ENCODE measurements at regions not wholly inside any gene's neighbourhood (a gene's known extent, or its start where the extent isn't known, plus 50 kb on each side); places are given as distances from the start of the nearest gene placed in this dataset.

- intact Hi-C loops (cut with DNase I), result loop anchor here in 1 of 2 donors (2.0 kb wide), 1 partner anchor 34 kb away; no protein-coding TSS in a partner anchor
- no peak for ATAC-seq
- 70 to 79% (median 75%) methylated on average over 2 of the region's 2 CpGs for WGBS, 3 donors
- DNase-seq, result no peak
- Histone ChIP-seq H3K4me1 (no peaks in the 10 kb centered on the region), H3K4me3 (no peak overlapping the region), H3K36me3 (ENCODE audit: insufficient read depth in 1 of 2, low read depth in 1 of 2) (no peaks in the 10 kb centered on the region), H3K27ac (no peak overlapping the region), H3K27me3 (ENCODE audit: insufficient read depth in 3 of 3, low read length in 2 of 3) (no peaks in the 10 kb centered on the region), H3K9me3 (no peaks in the 10 kb centered on the region)
- TF ChIP-seq CTCF (IDR thresholded peaks at IDR 0.05), result no peak
Measured at GRCh38 chr6:79813143-79813850, 134.1 kb downstream of the ELOVL4 start.

- WGBS, 3 donors, result 71 to 77% (median 73%) methylated on average over 8 of the region's 8 CpGs
- H3K4me3 ChIP-seq, result no peak overlapping the region
- no peaks in the 10 kb centered on the region for H3K9me3 ChIP-seq
- no peaks in the 10 kb centered on the region for H3K4me1 ChIP-seq
- no peak for TF ChIP-seq CTCF (IDR thresholded peaks at IDR 0.05)
- no peaks in the 10 kb centered on the region for H3K27me3 ChIP-seq (ENCODE audit: insufficient read depth in 3 of 3, low read length in 2 of 3)
- no peak overlapping the region for H3K27ac ChIP-seq
- H3K36me3 ChIP-seq (ENCODE audit: insufficient read depth in 1 of 2, low read depth in 1 of 2), result no peaks in the 10 kb centered on the region
- intact Hi-C loops (cut with DNase I), result loop anchor here in 1 of 2 donors (2.0 kb wide), 1 partner anchor 33 kb away; no protein-coding TSS in a partner anchor
- no peak for DNase-seq
- ATAC-seq, result no peak
Measured at GRCh38 chr6:79812195-79812594, 135.2 kb downstream of the ELOVL4 start.

GRCh38 chr6:79810871-79811270 is 136.5 kb downstream of the ELOVL4 start:
- ATAC-seq (no peak), DNase-seq (no peak)
- Histone ChIP-seq H3K4me1 (no peaks in the 10 kb centered on the region), H3K4me3 (no peak overlapping the region), H3K9me3 (no peaks in the 10 kb centered on the region), H3K36me3 (ENCODE audit: insufficient read depth in 1 of 2, low read depth in 1 of 2) (no peaks in the 10 kb centered on the region), H3K27ac (no peak overlapping the region), H3K27me3 (ENCODE audit: insufficient read depth in 3 of 3, low read length in 2 of 3) (no peaks in the 10 kb centered on the region)
- TF ChIP-seq CTCF (IDR thresholded peaks at IDR 0.05), result no peak
- 46 to 67% (median 46%) methylated on average over 3 of the region's 3 CpGs for WGBS, 3 donors
- intact Hi-C loops (cut with DNase I), result no loop called here

- no peaks in the 10 kb centered on the region for H3K36me3 ChIP-seq (ENCODE audit: insufficient read depth in 1 of 2, low read depth in 1 of 2)
- ATAC-seq, result no peak
- intact Hi-C loops (cut with DNase I), result no loop called here
- TF ChIP-seq CTCF (IDR thresholded peaks at IDR 0.05), result no peak
- WGBS, 3 donors, result 46 to 48% (median 46%) methylated on average over 10 of the region's 10 CpGs
- no peak for DNase-seq
- H3K27me3 ChIP-seq (ENCODE audit: insufficient read depth in 3 of 3, low read length in 2 of 3), result no peaks in the 10 kb centered on the region
- no peaks in the 10 kb centered on the region for H3K4me1 ChIP-seq
- no peak overlapping the region for H3K4me3 ChIP-seq
- no peak overlapping the region for H3K27ac ChIP-seq
- H3K9me3 ChIP-seq, result no peaks in the 10 kb centered on the region
Measured at GRCh38 chr6:79810185-79810705, 137.1 kb downstream of the ELOVL4 start.

All from psoas muscle (tissue), 7 donors.